ENCODE measurements at regions not wholly inside any gene's neighbourhood (a gene's known extent, or its start where the extent isn't known, plus 50 kb on each side); places are given as distances from the start of the nearest gene placed in this dataset.

GRCh38 chr2:78780256-78780655 is 245.2 kb upstream of the REG3G start:
- Histone ChIP-seq H3K79me2 (ENCODE audit: insufficient read depth, low read length) (no peaks in the 10 kb centered on the region), H3K27ac (ENCODE audit: low read depth, low read length) (no peak overlapping the region), H3K4me3 (ENCODE audit: insufficient read depth, low read length) (no peak overlapping the region), H3K36me3 (ENCODE audit: insufficient read depth, low read length) (no peaks in the 10 kb centered on the region), H3K27me3 (ENCODE audit: insufficient read depth, low read length) (no peaks in the 10 kb centered on the region), H4K20me1 (ENCODE audit: insufficient read depth, low read length) (no peaks in the 10 kb centered on the region), H3K4me1 (ENCODE audit: insufficient read depth, low read length) (no peaks in the 10 kb centered on the region), H3K9me3 (ENCODE audit: low read depth, low read length) (no peaks in the 10 kb centered on the region), H3K4me2 (ENCODE audit: insufficient read depth, low read length) (no peak overlapping the region), H2AFZ (ENCODE audit: low read length) (no peak overlapping the region)
- TF ChIP-seq CTCF (IDR thresholded peaks at IDR 0.05; ENCODE audit: extremely low read depth, low read depth, low read length), result no peak
- no peak for DNase-seq (ENCODE audit: insufficient read length, low spot score, missing footprints)

GRCh38 chr2:78780864-78781583 is 244.5 kb upstream of the REG3G start:
- Histone ChIP-seq H3K27me3 (ENCODE audit: insufficient read depth, low read length) (no peaks in the 10 kb centered on the region), H3K27ac (ENCODE audit: low read depth, low read length) (no peak overlapping the region), H3K4me3 (ENCODE audit: insufficient read depth, low read length) (no peak overlapping the region), H3K4me2 (ENCODE audit: insufficient read depth, low read length) (no peak overlapping the region), H3K36me3 (ENCODE audit: insufficient read depth, low read length) (no peaks in the 10 kb centered on the region), H3K4me1 (ENCODE audit: insufficient read depth, low read length) (no peaks in the 10 kb centered on the region), H2AFZ (ENCODE audit: low read length) (no peak overlapping the region), H3K9me3 (ENCODE audit: low read depth, low read length) (no peaks in the 10 kb centered on the region), H4K20me1 (ENCODE audit: insufficient read depth, low read length) (no peaks in the 10 kb centered on the region), H3K79me2 (ENCODE audit: insufficient read depth, low read length) (no peaks in the 10 kb centered on the region)
- no peak for TF ChIP-seq CTCF (IDR thresholded peaks at IDR 0.05; ENCODE audit: extremely low read depth, low read depth, low read length)
- peak; percentile 64 for DNase-seq (ENCODE audit: insufficient read length, low spot score, missing footprints)

- Histone ChIP-seq H3K4me1 (ENCODE audit: insufficient read depth, low read length) (no peaks in the 10 kb centered on the region), H3K4me3 (ENCODE audit: insufficient read depth, low read length) (no peak overlapping the region), H3K9me3 (ENCODE audit: low read depth, low read length) (no peaks in the 10 kb centered on the region), H4K20me1 (ENCODE audit: insufficient read depth, low read length) (no peaks in the 10 kb centered on the region), H3K36me3 (ENCODE audit: insufficient read depth, low read length) (no peaks in the 10 kb centered on the region), H3K79me2 (ENCODE audit: insufficient read depth, low read length) (no peaks in the 10 kb centered on the region), H3K4me2 (ENCODE audit: insufficient read depth, low read length) (no peak overlapping the region), H2AFZ (ENCODE audit: low read length) (no peak overlapping the region), H3K27me3 (ENCODE audit: insufficient read depth, low read length) (no peaks in the 10 kb centered on the region), H3K27ac (ENCODE audit: low read depth, low read length) (no peak overlapping the region)
- TF ChIP-seq CTCF (IDR thresholded peaks at IDR 0.05; ENCODE audit: extremely low read depth, low read depth, low read length), result no peak
- DNase-seq (ENCODE audit: insufficient read length, low spot score, missing footprints), result no peak
These were observed 243.3 kb upstream of the REG3G start for GRCh38 chr2:78782196-78782595.

GRCh38 chr2:78811955-78812610 is 213.4 kb upstream of the REG3G start:
- Histone ChIP-seq H3K79me2 (ENCODE audit: insufficient read depth, low read length) (no peaks in the 10 kb centered on the region), H3K9me3 (ENCODE audit: low read depth, low read length) (no peaks in the 10 kb centered on the region), H3K27me3 (ENCODE audit: insufficient read depth, low read length) (no peaks in the 10 kb centered on the region)

More at GRCh38 chr2:78811955-78812610, 213.4 kb upstream of the REG3G start:
- H4K20me1 ChIP-seq (ENCODE audit: insufficient read depth, low read length), result no peaks in the 10 kb centered on the region
- DNase-seq (ENCODE audit: insufficient read length, low spot score, missing footprints), result peak; percentile 8
- no peak overlapping the region for H3K27ac ChIP-seq (ENCODE audit: low read depth, low read length)
- no peak overlapping the region for H3K4me3 ChIP-seq (ENCODE audit: insufficient read depth, low read length)
- no peaks in the 10 kb centered on the region for H3K36me3 ChIP-seq (ENCODE audit: insufficient read depth, low read length)
- TF ChIP-seq CTCF (IDR thresholded peaks at IDR 0.05; ENCODE audit: extremely low read depth, low read depth, low read length), result no peak
- no peak overlapping the region for H3K4me2 ChIP-seq (ENCODE audit: insufficient read depth, low read length)
- no peak overlapping the region for H2AFZ ChIP-seq (ENCODE audit: low read length)
- no peaks in the 10 kb centered on the region for H3K4me1 ChIP-seq (ENCODE audit: insufficient read depth, low read length)
